ENCODE measurements at regions not wholly inside any gene's neighbourhood (a gene's known extent, or its start where the extent isn't known, plus 50 kb on each side); places are given as distances from the start of the nearest gene placed in this dataset.

GRCh38 chr9:106737516-106737915 lies 125.5 kb upstream of the ZNF462 start:
- TF ChIP-seq POLR2A (IDR thresholded peaks at IDR 0.05) (no peak), CTCF (IDR thresholded peaks at IDR 0.05) (no peak), POLR2AphosphoS5 (IDR thresholded peaks at IDR 0.05) (no peak), EP300 (IDR thresholded peaks at IDR 0.05) (no peak)
